Stimulated activated CD4-positive, alpha-beta T cell treated with anti-CD3 and anti-CD28 coated beads, Interleukin-15, amount 100 ng/mL, for 1 hour (primary cell): ENCODE measurements at regions not wholly inside any gene's neighbourhood (a gene's known extent, or its start where the extent isn't known, plus 50 kb on each side); places are given as distances from the start of the nearest gene placed in this dataset.
"Not testable (repeated sequence)": the region's sequence is repeated elsewhere in the genome, so short reads cannot be mapped to it uniquely, and the experiment has no call there.

Source experiments
- DNase-seq, 2 donors: peaks; one replicate each; pipeline ENCODE4 v3.0.0-alpha.2; 2020; ENCODE audit warnings: low read depth in 1 of 2, low spot score in 1 of 2

DNA sequence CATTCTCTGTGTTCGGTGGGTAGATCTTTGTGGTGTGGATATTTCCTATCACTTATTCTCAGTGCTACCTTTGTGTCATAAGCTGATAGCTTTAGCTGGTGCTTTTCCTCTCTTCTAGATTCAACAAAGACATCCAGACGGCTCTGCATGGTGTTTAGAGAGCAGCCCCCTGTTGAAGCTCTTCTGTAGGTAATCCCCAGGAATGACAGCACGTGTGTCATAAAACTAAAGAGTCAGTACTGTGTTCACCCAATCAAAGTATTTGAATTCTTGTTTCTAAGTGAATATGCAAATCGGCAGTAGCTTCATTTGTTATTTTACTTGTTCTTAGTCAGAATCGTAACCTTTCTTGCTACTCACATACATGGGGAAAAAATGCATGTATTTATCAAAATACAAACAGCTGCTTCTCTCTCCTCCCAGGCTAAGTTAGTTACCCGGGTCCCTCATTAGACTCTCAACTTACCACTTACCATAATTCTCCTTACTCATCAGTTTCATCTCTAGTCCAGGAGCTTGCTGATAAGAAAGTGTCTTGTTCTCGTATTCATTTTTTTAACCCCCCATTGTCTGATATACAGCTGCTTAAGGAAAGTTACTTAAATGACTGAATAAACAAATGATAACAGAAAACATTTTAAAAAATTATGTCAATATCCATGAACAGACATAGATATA is 1696.0 kb upstream of the WWC1 start:
- DNase-seq, result no peak

- DNase-seq, result no peak
Observed at GRCh38 chr5:166596043-166596442, 1695.4 kb upstream of the WWC1 start.

DNA sequence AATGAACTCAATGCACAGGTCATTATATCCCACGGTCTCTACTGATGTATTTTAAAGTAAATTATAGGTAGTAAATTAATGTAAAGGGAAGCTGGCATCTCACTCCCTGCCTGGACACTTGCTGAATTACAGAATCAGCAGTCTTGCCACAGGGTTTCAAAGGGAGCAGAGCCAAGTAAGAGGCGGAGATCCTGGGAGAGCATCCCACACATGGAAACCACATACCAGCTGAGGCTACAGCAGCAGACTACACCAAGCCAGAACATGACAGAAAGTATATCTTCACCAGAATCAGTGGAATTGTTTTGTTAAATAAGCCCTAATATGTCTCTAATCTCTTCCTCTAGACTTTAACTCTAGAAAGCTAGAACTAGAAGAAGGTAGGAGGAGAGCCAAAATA is 1689.2 kb upstream of the WWC1 start:
- no peak for DNase-seq

DNA sequence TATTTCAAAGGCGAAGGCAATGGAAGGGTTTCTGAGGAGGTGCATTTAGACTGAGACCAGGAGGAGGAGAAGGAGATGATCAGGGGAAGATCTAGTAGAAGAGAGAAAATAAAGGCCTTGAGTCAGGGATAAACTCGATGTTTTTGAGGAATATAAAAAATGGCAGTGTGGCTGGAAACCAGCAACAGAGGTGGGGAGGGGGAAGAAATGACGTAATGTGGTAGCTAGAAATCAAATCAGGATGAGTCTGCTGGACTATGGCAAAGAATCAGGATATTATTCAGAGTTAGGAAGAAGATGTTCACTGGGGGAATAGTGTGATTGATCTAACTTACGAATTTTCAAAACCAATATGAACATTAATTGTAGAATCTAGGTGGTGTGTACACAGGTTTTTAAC is 1673.9 kb upstream of the WWC1 start:
- no peak for DNase-seq

DNA sequence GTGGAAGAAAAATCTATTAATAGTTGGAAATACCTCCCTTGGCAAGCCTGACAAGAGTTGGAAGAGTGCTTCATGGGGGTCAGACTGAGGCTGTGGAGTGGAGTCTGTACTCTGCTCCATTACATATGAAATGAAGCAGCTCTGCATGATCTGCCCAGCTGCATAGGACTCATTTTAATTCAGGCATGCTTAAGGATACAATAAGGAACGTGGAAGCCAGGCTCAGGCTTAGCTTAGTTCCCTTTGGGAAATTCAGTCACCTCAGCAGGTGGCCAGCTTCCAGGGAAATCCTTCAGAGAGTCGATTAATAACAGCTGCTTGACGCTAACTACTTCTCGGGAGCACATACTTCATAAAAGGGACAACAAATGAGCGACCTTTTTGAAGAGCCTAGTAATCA is 1672.9 kb upstream of the WWC1 start:
- no peak for DNase-seq

DNA sequence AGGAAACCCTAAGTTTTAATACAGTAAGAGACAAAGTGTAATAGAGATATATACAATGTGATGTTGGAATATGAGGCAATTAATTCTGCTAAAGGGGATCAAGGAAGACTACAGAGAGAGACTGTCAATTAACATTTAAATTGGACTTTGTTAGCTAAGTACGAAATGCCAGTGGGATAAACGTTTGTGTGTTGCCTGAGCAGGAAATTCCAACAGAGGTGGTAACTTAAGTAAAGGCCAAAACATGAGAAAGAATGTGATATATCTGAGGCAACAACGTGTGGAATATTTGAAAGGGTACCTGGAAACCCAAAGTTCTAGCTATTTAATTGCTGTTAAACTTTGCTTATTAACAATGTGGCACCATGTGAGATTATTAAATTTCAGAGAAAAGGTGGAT is 1666.9 kb upstream of the WWC1 start:
- no peak for DNase-seq

DNA sequence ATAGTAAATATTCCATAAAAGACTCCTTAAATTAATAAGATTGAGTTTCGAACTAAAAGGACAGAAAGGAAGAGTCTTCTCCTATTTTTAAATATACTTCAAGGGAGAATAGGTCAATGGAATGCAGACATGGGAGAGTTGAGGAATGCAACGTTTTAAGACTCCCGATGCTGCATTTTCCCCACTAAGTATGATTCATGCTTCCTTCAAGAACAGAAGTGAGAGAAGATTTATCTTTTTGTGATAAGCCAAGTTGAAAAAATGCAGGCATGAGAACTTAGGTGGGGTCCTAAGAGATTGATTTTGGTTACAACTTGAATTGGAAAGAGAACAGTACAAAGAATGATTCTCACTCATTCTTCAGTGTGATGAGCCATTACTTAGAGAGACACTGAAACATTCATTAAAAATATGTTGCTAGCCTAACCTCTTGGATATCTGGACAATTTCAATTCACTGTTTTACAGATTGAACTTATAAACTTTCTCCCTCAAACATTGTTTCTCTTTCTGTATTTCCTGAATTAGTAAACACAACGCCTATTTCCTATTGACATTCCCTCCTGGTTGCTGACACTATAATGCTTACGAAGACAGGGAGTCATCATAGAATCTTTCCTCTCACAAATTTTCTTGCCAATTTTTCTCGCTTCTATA is 1666.1 kb upstream of the WWC1 start:
- DNase-seq, result no peak

DNA sequence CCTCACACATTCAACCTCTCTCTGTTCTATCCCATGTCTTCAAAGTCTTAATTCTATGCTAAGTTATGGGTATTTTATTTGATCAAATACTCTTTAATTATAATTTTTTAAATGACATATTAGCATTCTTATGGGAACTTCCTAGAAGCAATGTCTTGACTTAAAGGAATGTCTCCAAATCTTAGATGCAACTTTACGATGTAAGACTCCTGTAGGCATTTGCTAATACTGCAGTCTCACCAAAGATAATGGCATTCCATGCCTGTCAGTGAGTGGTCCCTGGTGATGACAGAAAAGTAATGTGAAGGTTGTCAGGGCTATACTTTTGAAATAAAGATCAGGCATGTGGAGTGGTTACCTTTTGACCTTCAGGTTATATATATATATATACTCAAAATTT is 1654.2 kb upstream of the WWC1 start:
- no peak for DNase-seq

DNA sequence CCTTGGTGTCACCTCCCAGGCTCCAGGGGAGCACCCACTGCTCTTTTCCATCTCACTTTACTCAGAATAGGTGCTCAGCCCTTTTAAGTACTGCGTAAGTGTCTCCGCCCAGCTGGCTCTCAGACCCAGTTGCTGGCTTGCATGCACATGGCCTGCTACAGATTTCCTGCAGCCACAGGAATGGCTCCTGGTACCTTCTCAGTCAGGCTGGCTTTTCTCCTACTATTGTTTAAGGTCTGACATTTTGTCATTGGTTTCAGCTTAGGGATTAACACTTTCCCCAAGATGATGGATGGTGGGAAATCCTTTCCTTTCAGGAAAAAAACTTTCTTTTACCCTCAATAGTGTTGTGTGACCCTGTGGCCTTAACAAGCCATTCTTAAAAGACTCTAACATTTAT is 1652.3 kb upstream of the WWC1 start:
- no peak for DNase-seq

DNA sequence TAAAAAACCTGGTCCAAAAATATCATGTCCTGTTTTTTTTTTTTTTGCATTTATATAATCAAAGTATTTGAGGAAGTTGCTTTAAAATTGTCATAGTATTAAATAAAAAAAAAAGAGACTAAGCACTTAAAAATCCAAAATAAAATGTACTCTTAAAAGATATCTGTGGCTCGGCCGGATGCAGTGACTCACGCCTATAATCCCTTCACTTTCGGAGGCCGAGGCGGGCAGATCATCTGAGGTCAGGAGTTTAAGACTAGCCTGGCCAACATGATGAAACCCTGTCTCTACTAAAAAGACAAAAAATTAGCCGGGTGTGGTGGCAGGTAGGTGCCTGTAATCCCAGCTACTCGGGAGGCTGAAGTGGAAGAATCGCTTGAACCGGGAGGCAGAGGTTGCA is 1651.3 kb upstream of the WWC1 start:
- DNase-seq, result not testable (repeated sequence)

DNA sequence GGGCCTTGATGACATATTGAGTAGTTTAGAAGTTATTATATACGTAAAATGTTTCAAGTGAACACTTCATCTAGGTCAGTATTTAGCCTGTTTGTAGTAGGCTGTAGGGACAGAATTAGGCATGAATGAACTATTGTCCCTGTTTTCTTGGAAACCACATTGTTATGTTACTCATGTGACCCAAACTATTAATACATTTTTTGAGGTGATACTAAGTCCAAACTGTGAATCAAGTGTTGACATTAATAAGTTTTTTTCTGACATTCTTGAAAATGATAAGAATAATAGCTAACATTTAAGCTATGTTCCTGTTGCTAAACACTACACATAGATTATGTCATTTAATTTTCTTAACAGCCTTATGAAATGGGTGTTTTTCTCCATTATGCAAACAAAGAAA is 1642.7 kb upstream of the WWC1 start:
- no peak for DNase-seq

GRCh38 chr5:166649676-166650075 is 1641.8 kb upstream of the WWC1 start:
- no peak for DNase-seq

DNA sequence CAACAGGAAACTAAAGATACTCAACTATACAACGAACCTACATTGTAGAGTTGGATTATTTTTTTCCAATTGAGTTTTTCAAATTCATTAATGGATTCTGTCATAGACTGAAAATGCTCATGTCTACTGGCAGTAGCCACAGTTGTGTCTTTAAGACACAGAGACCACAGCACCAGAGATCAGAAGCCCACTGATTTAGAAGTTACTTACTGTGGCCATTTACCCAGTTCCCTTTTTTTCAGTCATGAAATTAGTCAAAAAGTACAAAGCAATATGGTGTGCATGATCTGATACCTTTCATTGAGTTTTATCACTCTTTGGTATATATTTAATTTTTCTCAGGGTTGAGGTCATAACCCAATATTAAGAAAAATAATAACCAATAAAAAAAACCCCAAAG is 1640.2 kb upstream of the WWC1 start:
- no peak for DNase-seq

DNA sequence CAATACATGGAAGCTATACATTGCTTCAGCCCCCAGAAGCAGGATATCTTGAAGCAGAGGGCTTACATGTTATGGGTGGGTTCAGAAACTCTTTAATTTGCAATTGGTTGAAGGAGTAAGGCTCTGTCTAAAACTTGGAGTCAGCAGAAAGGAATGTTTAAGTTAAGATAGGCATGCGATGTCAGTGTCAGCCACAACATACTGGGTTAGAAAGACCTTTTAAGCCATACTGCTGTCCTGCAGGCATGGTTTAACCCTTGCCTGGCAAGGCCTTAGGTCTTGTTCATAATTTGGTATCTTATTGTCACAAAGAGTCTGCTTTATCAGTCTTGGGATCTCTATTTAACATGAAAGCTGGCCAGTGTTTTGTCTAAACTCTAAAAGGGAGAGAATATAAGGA is 1619.6 kb upstream of the WWC1 start:
- DNase-seq, result no peak

DNA sequence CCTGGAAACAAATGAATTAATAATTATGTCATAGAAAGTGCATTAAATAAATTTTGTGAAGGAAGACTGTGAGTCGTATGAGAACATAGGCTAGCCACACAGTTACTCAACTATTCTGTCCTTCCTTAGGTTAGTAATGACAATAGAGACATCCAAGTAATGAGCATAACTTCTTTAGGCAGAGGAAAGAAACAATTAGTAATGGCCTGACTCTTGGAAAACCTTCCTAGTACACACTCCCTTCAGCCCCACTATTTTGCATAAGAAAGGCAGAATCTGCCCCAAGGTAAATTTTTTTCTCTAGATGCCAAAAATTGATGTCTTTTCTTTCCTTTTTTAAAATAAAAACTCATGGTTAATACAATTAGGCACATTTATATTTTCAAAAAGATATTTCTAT is 1619.0 kb upstream of the WWC1 start:
- DNase-seq, result no peak

- no peak for DNase-seq
Observed at GRCh38 chr5:166677891-166678290, 1613.6 kb upstream of the WWC1 start.

DNA sequence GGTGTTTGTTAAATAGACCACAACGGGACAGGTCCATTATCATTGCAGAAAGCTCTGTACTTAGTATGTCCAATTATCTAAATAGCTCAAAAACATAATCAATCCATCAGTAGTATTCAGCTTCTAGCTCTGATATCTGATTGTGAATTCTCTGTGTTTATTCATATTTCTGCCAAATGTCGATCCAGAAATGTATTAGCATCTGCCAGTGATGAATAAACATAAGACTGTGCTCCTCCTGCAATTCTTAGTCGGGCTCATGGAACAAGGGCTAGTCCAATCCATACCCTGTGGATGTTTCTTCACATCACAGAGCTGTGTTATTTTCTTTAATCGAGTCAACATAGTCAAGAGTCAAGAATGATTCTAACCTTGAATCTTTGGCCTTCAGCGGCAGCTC is 1612.1 kb upstream of the WWC1 start:
- DNase-seq, result no peak

- DNase-seq, result no peak
Observed at GRCh38 chr5:166695326-166695725, 1596.1 kb upstream of the WWC1 start.

DNA sequence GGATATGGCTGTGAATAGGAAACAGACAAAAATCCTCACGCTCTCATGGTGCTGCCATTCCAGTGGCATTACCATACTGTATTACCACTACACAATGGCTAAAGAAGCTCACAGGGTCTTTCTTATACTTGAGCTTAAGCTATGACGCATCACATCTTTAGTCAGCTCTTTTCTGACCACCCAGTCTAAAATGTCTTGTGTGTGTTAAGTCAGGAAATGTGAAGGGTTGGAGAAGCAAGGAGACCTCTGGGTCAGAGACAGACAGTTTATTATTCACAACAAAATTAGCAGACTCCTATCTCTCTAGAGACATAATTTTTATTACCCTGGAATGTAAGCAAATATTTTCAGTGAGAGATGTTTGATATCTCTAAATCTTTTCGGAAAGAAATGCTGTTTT is 1583.2 kb upstream of the WWC1 start:
- no peak for DNase-seq

DNA sequence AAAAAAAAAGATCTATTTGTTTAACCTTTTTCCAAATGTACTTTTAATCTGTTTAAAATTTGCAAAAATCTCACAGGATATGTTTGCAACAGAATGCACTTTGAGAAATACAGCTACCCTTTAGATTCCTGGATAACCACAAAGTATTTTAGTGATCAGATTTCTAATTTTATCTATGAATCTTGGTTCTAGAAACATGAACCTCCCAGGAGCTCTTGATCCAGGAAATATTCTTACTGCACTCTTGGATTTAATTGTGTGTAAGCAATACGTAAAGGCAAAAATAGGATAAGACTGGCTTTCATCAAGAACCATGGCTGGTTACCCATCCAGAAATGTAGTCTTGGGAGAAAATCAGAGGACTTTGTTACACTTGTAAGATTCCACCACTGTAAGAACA is 1581.8 kb upstream of the WWC1 start:
- DNase-seq, result no peak

DNA sequence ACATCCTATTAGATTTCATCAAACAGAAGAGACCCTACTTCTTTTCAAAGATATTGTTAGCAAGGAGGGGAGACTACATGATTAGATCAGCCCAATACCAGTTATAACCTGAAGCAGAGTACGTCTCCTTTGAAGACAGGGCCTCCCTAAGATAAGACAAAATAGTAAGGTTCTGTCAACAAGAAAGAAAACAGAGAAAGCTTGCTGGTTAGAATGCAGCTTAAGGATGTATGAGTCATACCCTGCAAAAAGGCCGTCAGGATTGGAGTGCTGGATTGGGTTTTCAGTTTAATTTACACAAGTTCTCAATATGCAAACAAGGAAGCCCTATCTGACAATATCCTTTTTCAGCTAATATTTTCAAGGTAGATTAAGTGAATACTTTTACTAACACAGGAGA is 1581.2 kb upstream of the WWC1 start:
- no peak for DNase-seq

GRCh38 chr5:166712447-166713185 is 1578.8 kb upstream of the WWC1 start:
- DNase-seq, result no peak

DNA sequence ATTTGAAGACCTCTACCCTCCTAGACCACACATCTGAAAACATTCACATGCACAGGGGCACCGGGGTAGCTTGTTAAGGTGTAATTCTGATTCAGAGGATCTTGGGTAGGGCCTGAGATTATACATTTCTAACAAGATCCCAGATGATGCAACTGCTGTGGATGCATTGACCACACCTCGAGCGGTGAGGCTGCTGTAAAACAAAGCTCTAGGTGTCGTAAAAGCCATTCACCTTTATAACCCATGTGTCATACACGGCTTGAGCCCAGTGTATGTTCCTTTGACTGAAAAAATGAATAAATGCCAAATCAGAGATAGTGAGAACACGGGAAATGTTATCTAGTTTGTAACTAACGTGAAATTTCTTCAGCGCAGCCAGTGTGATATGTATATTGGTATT is 1578.2 kb upstream of the WWC1 start:
- no peak for DNase-seq
